Nephron (organoid): ENCODE measurements at regions not wholly inside any gene's neighbourhood (a gene's known extent, or its start where the extent isn't known, plus 50 kb on each side); places are given as distances from the start of the nearest gene placed in this dataset.

ENCODE experiments used
- H3K27ac Mint-ChIP-seq, 3 experiments: 2 replicates each; pipeline ENCODE4 v1.8.0; 2020; ENCODE audit warnings: mixed read lengths in 3 of 3, mild to moderate bottlenecking in 2 of 3, moderate library complexity in 1 of 3
- H3K27me3 Mint-ChIP-seq: 2 replicates; pipeline ENCODE4 v1.8.0; 2021; ENCODE audit warnings: low read depth, mild to moderate bottlenecking, moderate library complexity, mixed read lengths
- H3K36me3 Mint-ChIP-seq: 2 replicates; pipeline ENCODE4 v1.8.0; 2020; ENCODE audit warnings: low read depth, mixed read lengths
- H3K4me1 Mint-ChIP-seq: 2 replicates; pipeline ENCODE4 v1.8.0; 2020; ENCODE audit warnings: mixed read lengths
- H3K4me3 Mint-ChIP-seq, 3 experiments: 2 replicates each; pipeline ENCODE4 v1.8.0; 2020; ENCODE audit warnings: mild to moderate bottlenecking in 3 of 3, mixed read lengths in 3 of 3, moderate library complexity in 2 of 3
- H3K9me3 Mint-ChIP-seq: 2 replicates; pipeline ENCODE4 v1.8.0; 2020; ENCODE audit warnings: mixed read lengths
- TF ChIP-seq, protein P1 (sequence below), 3 experiments: fragments of 200-600 bp; sonication (generic); IDR thresholded peaks; one replicate each; pipeline ENCODE4 v1.5.0; 2021; ENCODE audit warnings: antibody characterized with exemption in 3 of 3; ENCODE audit not compliant: unreplicated experiment in 3 of 3

GRCh38 chr6:157772820-157773219 is 50.2 kb upstream of the SNX9 start:
- peaks cover 10% of the 10 kb centered on the region for H3K27me3 Mint-ChIP-seq
- H3K4me1 Mint-ChIP-seq: peaks cover 5% of the 10 kb centered on the region
- TF ChIP-seq, protein P1, sequence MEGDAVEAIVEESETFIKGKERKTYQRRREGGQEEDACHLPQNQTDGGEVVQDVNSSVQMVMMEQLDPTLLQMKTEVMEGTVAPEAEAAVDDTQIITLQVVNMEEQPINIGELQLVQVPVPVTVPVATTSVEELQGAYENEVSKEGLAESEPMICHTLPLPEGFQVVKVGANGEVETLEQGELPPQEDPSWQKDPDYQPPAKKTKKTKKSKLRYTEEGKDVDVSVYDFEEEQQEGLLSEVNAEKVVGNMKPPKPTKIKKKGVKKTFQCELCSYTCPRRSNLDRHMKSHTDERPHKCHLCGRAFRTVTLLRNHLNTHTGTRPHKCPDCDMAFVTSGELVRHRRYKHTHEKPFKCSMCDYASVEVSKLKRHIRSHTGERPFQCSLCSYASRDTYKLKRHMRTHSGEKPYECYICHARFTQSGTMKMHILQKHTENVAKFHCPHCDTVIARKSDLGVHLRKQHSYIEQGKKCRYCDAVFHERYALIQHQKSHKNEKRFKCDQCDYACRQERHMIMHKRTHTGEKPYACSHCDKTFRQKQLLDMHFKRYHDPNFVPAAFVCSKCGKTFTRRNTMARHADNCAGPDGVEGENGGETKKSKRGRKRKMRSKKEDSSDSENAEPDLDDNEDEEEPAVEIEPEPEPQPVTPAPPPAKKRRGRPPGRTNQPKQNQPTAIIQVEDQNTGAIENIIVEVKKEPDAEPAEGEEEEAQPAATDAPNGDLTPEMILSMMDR (IDR thresholded peaks at IDR 0.05; ENCODE audit: unreplicated experiment in 3 of 3): no peak

More at GRCh38 chr6:157772820-157773219, 50.2 kb upstream of the SNX9 start:
- Mint-ChIP-seq H3K36me3 (peaks cover 6% of the 10 kb centered on the region), H3K9me3 (peaks cover 11% of the 10 kb centered on the region), H3K27ac (peak overlapping the region in 1 of 3 experiments; percentile 85), H3K4me3 (no peak overlapping the region)
